HG02943 (cell line): ENCODE measurements at regions not wholly inside any gene's neighbourhood (a gene's known extent, or its start where the extent isn't known, plus 50 kb on each side); places are given as distances from the start of the nearest gene placed in this dataset.

Experiments used
- ATAC-seq: cut with Tn5 transposase; IDR thresholded peaks from one replicate; pipeline ENCODE4 v1.9.1; 2021; ENCODE audit warnings: mild to moderate bottlenecking, low read depth, moderate library complexity; ENCODE audit not compliant: unreplicated experiment

DNA sequence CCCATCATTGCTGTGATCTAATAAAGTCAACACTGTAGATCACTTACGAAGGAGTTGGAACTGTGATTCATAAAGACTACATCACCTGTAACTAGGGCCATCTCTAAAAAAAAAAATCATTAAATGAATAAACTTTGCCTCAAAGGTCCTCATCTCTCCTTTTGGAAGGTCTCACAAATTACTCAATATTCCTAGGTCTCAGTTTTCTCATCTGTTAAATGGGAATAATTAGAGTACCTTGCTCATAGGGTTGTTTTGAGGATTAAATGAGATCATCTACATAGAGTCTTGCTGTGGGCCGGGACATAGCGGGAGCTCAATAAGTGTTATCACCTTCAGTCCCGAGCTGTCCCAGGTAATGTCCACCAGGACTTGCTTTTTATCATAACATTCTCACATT is 335.1 kb upstream of the PROK2 start:
- ATAC-seq: no peak

DNA sequence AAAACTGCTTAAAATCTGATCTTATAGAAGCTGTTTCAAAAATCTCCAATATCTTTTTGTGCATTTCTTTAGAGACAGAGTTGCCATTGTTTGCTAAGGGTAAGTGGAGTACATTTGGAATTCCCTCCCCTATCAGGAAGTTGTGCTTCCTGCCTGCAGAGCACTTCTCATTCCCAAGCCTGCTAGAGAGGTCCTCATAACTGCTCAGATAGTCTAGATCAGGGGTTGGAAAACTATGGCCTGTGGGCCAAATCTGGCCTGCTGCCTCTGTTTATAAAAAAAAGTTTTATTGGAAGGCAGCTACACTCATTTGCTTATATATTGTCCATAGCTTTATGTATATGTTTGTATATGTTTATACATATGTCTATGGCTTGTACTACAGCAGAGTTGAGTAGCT is 333.7 kb upstream of the PROK2 start:
- ATAC-seq: no peak

DNA sequence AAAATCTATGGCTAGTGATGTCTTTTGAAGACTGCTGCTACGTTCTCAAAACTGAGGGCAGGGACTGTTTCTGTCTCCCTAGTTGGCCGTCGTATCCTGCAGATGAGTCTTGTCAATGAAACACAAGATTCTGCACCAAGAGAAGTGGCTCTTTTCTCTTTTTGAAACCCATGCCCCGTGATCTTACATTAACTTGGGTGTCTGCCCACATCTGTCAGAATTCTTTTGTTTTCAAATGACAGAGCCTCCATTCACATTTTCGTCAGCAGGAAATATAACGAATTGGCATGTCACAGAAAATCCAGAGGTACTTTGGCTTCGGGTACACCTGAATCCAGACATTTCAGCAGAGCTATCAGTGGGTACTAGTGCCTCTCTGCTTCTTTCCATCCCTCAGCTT is 331.3 kb upstream of the PROK2 start:
- no peak for ATAC-seq

DNA sequence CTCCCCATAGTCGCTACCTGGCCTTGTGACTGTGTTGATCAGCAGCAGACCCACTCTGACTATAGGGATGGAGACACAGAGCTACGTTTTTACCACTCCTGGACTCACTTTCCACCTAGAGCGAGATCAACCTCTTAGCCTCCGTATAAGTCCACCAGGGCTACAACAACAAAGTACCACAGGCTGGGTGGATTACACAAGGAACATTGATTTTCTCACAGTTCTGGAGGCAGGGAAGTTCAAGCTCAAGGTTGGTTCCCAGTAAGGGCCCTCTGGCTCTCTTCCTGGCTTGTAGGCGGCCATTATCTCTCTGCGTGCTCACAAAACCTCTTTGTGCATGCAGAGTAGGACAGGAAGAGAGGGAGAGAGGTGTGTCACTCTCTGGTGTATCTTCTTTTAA is 330.4 kb upstream of the PROK2 start:
- ATAC-seq: no peak

GRCh38 chr3:72114773-72115172 is 329.8 kb upstream of the PROK2 start:
- no peak for ATAC-seq

DNA sequence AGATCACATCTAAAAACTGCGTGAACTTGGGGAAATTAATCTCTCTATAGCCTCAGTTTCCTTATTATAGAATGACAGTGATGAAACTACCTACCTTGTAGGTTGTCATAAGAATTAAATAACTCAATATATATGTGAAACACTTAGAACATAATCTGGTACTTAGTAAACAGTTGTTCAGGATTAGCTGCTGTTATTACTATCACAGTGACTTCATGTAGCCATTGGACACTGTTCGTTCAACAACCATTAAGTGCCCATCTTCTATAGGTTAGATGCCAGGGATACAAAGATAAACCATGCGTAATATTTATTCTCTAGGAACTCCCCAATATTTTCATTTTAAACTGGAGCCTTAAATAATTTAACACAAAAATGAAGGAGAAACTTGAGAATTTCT is 329.0 kb upstream of the PROK2 start:
- ATAC-seq: no peak

GRCh38 chr3:72113564-72113963 is 328.6 kb upstream of the PROK2 start:
- ATAC-seq: no peak

DNA sequence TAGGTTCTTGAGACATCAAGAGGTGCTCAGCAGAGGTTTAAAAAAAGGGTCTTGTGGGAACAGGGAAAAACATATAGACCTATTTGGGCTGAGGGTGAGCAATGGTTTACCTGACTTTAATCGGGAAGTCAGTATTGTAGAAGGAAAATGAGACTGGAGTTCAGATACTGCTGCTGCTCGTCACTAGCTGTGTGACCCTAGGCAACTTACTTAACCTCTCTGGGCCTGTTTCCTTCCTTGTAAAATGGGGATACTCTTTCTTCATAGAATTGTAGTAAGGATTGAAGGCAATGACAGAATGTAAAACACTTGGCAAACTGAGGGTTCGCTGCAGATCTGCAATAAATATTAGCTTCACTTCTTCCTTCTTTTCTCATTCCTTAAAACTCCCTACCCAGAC is 327.5 kb upstream of the PROK2 start:
- no peak for ATAC-seq

DNA sequence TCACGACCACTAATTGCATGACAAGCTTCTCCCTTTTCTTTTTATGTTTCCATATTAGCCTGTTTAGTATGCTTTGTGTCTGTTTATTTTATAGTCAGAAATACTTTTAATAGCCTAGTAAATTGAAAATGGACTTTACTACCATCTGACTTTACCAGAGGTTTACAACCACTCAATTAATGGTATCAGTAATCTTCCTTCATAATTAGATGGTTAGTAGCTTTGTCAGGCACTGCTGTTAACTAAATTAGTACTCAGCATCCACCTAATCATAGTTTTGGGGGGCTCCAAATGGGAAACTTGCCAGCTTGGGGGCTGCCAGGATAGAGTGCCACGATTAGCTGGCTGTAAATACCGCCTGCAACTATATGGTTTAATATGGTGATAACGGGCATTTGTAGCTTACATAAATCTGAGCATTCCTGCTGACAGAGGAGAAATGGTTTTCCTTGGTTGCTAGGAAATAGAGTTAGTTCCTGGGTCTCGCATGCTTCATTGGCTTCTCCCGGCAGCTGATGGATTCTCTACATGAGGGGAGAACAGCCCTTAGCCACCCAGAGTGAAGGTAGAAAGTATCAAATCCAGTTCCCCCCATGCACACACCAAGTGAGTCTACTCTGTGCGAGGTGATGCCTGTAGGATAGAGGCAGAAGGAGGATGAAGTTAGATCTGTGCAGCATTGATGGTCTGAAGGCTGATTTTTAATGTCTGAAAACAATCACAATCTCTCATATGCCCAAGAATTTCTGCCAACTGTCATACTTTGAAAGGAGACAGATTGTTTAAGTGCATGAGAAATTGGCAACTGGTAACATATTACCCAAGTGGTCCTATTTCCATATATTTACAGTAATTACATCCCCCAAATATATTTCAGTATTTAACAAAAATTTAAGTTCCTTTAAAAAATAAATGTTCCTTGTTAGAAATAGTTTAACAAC is 326.6 kb upstream of the PROK2 start:
- no peak for ATAC-seq

GRCh38 chr3:72109327-72110259 is 324.6 kb upstream of the PROK2 start:
- ATAC-seq: no peak

- ATAC-seq: no peak
These were observed 320.4 kb upstream of the PROK2 start for GRCh38 chr3:72105306-72105705.

DNA sequence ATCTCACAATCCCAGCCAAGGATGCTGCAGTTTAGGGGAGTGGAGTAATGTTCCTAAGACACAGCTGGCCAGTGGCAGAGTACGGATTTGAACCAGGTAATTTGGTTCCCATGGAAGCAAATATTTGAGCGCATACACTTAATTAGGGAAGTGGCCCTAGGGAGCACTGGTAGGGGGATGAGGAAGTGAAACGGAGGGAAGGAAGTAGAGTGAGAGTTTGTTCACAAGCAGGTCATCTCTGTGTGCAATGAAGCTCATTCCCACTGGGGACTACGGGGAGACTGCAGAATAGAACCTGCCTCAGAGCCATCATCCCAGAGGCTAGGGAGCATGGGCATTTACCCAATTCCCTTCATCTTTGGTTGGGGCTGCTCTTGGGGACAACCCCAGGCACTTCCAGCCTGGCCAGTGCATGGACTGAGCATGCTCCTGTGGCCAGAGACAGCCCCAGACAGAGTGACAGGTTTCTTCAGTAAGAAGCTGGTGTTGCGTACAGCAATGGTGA is 317.2 kb upstream of the PROK2 start:
- peak; percentile 62 for ATAC-seq

- ATAC-seq: no peak
These were observed 316.5 kb upstream of the PROK2 start for GRCh38 chr3:72101494-72101893.

DNA sequence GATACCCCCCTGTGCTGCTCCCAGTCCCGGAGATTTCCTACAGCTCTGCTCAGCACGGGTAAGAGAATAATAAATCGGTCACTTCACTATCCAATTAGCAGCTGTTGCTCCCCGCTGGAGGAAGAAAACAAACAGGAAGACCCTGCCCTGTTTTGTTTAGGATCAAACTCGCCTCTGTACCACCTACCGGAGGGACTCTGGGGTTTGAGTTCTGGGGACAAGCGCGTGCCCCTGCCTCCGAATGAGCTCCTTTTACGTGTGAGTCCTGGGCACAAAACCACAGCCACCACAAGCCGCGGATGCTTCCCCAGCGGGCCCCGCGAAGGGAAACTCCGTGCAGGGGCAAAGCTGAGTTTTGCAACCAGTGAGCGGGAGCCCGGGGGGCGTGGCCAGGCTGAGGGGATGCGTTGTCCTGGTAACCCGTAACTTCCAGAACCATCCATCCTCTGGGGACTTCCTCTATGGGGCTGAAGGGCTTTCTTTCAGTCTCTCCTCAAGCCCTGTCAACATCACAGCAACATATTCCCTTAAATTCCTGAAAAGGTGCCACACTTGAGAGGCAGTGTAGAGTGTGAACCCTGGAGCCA is 315.7 kb upstream of the PROK2 start:
- peak; percentile 41 for ATAC-seq

DNA sequence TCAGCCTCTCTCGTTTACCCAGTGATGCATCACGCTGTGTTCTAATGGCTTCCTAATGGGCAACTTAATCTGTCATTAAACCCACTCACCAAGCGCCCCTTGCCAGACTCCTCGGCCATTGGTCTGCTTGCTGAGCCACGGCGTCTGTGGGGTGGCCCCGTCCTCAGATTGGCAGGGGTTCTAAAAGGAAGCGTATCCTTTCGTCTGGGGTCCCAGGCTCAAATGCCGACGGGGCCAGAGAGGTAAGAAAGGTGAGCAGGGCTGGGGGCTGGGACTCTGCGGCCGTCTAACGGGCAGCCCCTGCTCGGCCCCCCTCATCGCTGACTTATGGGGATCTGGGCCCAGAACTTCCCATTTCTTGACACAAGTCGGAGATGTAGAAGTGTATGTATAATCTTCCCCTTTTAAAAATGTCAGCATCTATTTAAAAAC is 315.1 kb upstream of the PROK2 start:
- no peak for ATAC-seq

- no peak for ATAC-seq
These were observed 314.6 kb upstream of the PROK2 start for GRCh38 chr3:72099326-72100079.

- no peak for ATAC-seq
These were observed 312.1 kb upstream of the PROK2 start for GRCh38 chr3:72097053-72097452.

DNA sequence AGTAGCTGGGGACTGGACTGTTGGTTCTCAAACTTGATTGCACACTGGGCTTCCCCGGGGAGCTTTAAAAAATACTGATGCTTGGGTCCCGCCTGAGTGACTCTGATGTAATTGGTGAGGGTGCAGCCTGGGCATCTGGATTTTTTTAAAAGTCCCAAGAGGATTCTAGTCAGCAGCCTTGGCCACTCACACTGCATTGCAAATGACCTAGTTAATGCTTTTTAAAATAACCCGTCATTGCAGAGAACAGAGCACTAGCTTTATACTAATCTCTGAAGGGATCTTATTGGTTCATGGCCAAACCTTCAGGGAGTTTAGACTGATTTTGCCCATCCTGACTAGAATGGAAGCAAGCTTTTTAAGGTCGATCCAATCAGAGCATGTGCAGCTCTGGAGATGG is 310.6 kb upstream of the PROK2 start:
- no peak for ATAC-seq

DNA sequence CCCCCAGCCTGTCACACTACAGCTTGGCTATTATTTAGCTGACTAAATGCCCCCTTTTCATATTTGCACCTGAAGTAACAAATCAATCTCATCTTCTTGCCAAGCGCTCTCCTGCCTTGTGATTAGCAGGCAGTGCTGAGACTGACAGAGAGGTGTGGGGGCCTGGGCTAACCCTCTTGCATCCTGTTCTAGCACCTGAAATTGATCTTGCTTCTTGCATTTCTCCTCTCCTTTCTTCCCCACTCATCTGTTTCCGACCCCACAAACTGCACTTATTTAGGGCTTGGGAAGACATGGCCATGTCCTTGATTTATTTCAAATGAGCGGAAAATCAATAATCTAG is 309.0 kb upstream of the PROK2 start:
- no peak for ATAC-seq

DNA sequence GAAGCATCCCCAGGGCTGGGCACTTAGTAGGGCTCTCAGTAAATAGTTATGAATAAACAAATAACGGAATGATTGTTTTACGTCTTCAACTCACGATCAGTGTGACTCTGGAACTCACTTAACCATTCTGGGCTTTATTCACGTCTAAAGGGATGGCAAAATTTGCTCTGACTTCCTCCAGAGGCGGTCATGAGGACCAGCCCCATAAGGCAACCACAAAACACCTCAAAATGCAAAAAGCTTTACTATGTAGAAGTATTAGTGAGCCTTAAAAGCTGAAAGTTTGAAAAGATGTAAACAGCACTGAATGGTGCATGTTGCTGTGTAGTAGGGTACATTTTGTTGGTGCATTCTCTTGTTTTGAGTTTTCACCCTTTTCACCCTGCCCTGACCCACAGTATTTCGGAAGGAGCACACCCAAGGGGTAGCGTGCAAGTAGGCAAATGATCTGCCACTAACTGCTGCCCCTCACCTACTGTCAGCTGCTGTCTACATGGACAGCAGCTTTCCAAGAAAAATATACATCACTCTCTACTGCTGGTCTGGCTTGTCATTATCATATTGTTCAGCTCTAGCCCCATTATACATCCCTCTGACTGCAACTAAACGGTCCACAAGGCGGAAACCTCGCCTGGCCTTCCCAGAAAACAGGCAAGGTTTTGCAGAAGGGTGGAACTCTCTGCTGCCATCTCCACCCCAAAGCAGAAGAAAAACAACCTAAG is 308.5 kb upstream of the PROK2 start:
- no peak for ATAC-seq
